ENCODE measurements at regions not wholly inside any gene's neighbourhood (a gene's known extent, or its start where the extent isn't known, plus 50 kb on each side); places are given as distances from the start of the nearest gene placed in this dataset.

DNA sequence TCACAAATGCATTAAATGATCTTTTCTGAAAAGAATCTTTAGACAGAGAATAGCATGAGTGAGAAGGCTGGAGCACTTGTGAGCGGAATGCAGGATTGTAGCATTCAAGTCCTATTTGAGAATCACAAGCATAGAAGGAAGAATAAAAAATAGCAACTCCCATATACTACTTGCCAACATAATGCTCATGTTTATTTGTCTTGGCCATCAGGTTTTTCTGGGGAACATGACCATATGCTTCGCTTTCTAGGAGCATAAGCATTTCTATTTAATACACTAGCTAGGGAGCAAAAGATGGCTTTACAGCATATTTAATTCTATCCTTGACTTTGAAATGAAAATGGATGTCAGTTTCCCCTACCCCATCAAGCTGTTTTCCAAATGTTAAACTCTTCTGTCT, 170.3 kb upstream of the MITF start:
- no peak for DNase-seq

DNA sequence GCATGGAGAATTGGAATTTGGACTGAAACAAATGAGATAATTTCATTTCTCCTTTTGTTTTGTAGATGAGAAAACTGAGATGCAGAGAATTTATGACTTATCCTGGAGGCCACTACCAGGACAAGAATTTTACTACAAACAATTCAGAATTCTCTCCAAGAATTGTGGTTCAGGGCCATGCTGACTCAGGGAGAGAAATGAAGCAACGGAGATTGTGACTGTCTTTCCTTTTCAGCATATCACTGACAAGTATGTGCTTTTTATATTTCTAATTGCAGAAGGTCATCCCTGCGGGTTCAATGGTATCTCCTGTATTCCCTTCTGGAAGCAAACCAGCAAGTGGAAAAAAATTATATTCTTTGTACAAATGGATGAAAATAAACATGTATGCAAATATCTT, 170.8 kb upstream of the MITF start:
- no peak for DNase-seq

DNA sequence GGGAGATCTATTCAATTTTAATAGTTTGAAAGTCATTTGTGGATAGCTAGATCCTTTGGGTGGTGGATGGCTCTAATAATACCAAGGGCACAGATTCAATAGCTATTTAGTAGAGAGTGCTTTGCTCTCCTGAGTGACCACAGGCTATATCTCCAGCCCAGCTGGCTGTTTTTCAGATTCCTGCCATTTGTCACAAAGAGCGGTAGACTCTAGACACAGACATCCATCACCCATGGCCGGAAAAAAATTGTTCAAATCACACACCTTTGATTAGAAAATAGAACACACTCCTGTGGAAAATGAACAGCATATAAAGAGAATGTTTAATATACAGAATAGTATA, 171.6 kb upstream of the MITF start:
- no peak for DNase-seq

DNA sequence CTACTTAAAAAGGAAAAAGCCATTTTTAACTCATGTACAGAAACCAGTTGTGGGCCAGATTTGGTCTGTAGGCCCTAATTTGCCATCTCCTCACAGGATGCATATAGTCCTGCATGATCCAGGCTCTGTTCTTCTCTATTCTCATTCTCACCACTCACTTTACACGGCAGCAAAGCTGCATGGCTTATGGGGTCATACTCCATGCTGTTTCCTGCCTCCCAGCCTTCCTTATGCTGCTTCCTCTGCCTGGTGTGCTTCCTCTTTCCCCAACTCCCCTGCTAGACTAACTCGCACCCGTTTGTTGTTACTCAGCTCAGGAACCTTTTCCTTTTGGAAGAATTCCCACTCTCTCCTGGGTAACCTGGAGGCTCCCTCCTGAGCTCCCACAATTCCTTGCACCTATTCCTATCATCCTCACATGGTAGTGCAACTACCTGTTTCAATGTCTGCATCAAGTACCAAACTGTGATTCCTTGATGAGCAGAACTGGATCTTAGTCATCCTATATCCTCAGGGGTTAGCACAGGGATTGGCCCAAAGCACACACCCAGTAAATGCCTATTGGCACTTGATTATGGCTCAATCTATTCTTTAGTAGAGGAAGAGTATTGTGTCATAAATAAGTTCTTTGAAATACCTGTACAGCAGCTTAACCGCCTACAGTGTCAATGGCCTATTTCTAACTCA, 172.1 kb upstream of the MITF start:
- no peak for DNase-seq

DNA sequence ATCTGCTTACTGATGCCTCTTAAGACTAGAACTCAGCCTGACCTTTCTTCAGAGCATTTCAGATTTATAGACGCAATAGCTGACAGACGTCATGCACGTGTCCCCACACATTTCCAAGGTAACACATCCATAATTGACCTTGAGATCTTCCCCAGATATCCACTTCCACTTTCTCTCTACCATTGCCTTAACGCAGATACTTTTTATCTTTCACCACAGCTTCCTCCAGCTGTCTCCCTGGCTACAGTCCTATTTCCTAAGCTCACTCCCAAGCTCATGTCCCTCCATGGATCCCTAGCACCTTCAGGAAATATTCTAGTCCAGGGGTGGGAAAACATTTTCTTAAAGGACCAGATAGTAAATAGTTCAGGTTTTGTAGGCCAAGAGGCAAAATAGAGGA, 173.0 kb upstream of the MITF start:
- DNase-seq, result no peak

DNA sequence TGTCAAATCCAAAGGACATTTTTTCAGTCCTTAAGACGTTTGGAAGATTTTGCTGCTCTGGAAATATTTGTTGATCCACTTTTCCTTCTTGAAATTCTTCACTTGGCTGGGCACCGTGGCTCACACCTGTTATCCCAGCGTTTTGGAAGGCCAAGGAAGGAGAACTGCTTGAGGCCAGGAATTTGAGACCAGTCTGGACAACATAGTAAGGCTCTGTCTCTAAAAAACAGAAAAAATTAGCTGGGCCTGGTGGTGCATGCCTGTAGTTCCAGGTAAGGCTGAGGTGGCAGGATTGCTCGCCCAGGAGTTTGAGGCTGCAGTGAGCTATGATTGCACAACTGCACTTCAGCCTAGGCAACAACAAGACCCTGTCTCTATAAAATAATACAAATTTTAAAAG, 173.9 kb upstream of the MITF start:
- DNase-seq, result no peak

DNA sequence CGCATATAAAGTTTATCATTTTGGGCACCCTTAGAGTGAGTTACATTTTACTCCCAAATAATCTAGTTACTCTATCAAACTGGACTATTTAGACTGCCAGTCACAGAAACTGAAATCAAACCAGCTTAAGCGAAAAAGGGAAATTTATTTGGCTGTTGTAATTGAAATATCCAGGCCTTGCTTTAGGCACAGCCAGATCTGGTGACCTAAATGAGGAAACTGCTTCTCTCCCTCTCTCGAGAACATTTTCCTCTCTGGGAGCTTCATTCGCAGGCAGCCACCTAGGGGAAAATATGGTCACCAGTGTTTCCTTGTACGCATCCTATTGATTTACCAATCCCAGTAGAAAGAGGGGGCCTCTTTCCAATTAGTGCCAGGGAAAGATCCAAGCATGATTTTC, 175.3 kb upstream of the MITF start:
- DNase-seq, result no peak

DNA sequence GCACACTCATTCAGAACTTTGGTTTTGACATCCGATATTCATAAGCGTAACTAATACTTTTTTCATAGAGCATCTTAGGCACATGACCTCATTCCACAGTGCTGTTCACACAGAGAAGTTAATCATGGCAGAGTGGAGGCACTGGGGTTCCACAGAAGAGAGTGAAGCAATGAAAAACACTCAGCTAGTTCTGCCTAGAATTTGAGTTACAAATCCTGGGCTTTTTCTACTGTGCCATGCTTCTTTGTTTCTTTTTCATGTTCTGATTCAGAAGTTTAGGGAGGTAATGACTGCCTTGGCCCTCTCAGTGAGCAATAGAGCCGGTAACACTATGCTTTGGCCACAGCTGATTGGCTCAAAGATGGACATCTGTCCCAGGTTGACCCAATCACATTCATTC, 176.1 kb upstream of the MITF start:
- no peak for DNase-seq

DNA sequence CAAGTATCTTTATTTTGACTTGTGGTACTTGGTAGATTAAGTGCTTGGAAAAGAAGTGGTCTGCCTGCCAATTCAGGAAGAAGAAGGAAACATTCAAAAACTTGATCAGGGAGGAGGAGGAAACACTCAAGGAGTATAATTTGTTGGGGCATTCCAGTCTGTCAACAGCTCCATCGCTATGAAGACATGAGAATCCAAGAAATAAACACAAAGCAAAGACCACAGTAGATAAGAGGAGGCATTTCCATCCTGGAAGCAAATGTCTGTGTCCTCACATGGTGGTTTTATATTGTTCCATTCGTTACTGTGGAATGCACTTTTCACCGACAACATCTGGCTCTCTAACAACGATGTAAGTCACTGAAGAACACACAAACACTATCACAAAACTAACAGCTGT, 176.1 kb upstream of the FRMD4B start:
- no peak for DNase-seq

DNA sequence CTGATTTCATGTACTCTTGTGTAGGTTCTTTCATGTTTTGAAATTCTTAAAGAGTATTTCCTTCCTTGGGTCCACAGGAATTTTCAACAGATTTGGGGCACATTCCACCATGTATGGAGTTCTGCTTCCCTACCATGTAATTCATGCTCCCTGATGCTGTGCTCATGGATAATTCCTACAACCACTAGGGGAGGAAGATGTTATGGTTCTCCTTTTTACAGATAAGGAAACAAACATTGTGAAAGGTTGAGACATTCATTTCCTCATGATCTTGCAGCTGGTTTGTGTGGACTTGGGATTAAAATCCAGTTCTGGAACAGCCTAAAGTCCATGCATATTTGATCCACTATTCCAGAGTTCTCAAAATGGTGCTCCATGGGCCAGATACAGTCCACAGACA, 174.9 kb upstream of the FRMD4B start:
- DNase-seq, result no peak

DNA sequence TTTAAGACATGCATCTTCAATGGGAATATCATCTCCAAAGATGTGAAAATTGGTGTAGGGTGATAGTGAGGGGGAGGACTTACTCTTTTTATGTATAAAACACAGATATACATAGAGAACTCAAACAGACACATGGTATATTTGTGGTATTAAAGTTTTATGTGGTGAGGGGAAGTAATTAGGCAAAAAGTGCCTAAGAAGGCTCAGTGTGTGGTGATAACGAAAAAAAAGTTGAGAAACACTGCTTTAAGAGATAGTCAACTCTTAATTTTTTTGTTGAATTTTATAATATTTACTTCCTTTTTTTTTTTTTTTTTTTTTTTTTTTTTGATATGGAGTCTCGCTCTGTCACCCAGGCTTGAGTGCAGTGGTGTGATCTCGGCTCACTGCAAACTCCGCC, 174.2 kb upstream of the FRMD4B start:
- no peak for DNase-seq

DNA sequence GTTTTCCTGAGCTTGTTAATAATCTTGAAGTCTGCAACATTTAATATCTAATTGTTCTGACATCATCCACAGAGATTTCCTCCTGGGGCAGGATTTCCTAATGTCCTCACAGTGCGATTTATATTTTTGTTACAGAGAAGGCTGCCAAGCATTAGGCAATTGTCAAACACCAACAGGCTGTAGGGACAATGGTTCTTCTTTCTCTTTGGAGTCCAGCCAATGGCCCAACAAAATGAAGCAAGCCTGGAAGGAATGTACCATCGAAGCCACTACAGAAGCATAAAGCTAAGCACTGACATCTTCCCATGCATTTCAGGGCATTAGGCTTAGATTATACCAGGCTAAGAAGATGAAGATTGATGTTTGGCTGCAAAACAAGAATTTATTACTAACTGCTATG, 173.0 kb upstream of the FRMD4B start:
- peak in 6 of 51 donors; percentile 5 to 51 (median 15) for DNase-seq

DNA sequence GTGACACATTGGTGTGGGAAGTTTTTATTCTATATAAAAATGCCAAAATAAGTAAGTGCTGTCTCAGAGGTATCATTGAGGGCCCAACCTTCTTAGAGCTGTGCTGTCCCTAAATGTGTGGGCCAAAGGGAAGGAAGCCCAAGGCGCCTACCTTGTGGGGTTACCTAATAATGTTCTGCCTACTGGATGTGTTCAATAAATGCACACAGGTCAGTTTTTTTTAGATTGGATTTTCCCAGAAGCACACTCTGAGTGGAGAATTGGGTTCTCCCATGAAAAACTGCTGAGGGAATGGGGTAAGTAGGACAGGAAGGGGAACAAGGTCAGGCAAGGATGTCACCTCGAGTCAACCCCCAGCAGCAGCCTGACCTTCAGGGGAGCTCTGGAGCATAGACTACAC, 168.7 kb upstream of the FRMD4B start:
- no peak for DNase-seq

DNA sequence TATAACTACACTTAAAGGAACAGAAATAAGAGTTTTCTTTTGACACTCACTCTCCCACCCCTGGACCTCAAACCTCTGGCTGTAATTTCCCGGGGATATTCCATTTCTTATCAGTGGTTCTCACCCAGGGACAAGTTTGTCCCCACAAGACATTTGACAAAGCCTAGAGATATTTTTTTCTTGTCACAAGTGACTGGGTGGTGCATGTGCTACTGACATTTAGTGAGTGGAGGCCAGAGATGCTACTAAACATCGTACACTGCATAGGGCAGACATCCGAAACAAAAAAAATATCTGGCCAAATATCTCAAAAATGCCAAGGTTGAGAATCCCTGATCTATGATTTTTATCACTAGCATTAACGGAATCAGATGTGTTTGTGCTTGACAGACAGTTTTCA, 168.0 kb upstream of the FRMD4B start:
- no peak for DNase-seq

DNA sequence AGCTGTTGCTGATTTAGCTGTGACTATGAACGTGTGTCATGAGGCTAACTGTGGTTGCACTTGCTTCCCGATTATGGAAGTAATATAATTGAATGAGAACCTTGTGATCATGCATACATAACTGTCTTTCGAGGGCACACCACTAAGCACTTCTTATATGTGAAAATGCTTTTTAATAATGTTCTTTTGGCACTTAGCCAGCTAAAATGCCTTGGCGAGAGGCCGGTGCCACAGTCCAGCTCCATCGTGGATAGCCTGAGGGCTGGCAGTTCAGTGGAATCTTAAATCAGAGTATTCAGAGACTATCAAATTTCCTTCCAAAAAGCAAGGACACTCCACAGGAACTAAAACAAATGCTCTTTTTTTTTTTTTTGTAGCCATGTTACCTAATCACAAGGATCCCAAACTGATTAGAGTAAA, 161.6 kb upstream of the FRMD4B start:
- no peak for DNase-seq

DNA sequence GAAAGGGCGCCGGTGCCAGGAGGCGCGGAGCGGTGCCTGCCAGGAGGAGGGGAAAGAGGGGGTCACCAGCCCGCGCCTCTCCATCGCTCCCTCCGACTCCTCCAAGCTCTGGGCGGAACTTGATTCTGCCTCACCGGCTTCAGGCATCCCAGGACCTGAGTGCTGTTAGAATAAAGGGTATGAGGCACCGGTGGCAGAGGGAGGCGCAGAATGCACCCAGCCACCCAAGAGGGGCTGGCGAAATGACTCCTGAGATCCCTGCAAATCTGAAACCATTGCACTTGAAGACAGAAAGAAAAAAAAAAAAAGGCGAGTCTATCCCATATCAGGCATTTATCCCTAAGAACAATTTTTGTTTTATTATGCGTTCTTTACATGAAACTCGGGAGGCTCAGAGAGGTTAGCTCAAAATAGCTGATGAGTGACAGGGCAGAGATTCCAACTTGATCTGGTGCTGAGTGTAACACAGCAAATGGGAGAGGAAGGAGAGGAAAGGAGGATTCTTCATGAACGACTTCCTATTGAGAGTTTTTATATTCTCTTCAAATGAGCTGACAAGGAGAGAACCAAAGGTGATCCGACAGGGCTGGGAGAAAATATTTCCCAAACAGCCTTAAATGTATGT, 157.0 kb upstream of the FRMD4B start:
- DNase-seq, result peak in 2 of 51 donors; percentile 37 to 52

DNA sequence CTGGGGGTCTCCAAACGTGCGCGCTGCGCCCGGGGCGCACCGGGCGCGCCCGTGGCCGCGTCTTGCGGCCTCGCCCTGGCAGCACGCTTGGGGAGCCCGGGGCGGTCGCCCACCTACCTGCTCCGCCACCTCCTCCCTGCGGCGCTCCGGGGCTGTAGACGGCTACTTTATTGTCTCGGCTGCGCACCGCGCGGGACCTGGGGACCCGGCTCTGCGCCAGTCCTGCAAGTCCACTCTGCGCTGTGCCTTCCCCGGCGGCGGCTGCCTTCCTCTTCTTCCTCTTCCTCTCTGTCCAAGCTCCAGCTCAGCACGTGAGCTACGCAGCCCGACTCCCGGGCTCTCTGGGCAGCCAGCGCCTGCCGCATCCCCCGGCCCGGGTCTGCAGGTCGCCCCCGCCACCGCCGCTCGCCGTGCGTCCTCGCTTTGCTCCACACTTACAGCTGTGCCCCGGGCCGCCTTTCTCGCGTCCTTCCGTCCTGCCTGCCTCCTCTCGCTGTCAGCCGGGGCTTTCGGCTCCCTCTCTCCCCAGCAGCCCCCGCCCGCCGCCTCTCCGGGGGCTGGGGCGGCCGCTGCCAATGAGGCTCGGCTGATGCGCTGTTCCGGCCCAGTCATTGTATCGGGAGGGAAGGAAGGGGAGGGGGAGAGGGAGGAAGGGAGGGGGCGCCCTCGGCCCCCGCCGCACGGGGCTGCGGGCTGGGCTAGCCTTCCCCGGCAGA, 156.4 kb upstream of the FRMD4B start:
- peak in 44 of 51 donors; percentile 10 to 89 (median 68) for DNase-seq

DNA sequence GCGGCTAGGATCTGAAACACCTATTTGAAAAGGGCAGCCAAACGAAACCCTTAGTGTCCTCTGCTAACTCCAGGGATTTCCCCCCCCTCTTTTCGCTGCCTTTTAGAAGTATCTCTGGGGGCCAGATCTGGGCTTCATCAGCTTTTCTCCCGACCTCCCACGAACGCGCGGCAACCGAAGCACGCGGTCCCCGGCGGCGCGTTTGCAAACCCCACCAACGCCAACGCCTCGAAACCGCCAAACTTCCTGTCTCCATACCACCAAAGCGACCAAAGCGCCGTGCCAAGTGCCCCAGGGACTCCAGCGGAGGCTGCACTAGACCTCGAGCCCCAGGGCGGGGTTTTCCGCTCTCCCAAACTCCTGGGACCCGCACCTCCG, 155.8 kb upstream of the FRMD4B start:
- peak in 9 of 51 donors; percentile 8 to 61 (median 22) for DNase-seq

DNA sequence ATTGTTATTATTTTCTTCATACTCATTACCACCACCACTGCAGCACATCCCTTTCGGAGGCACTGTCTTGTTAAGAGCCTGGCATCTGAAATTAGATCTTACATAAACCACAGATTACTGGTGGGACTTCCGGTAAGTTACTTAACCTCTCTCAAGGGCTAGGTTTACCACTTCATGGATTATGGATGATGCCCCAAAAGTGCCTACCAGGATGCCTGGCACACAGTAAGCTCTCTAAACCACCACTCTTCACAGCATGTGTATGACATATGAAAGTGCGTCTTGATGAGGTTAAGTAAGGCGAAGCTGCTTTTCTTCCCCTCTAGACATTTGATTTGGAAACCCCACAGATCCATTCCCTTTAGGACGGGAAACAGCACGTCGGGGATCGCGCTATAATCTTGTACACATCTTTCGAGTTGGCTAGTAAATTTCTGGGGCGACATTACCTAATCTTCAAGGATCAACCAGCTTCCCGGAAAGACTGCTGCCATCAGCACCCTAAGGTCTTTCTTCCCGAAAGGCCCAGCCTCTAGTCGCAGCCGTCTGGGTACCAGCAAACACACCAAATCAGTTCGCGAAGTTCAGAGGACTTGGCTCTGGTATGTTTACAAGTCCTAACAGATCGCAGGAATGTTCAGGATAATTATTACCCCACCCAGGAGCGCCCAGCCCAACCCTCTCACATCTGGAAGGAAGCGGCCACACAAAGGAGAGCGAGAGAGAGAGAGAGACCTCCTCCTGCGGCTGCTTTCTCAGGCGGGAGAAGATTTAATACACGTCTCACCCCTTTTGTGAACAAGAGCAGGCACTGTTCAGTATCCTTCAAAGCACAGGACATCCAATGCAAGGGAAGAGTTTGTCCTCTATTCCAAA, 155.1 kb upstream of the FRMD4B start:
- DNase-seq, result peak in 3 of 51 donors; percentile 7 to 59 (median 15)

DNA sequence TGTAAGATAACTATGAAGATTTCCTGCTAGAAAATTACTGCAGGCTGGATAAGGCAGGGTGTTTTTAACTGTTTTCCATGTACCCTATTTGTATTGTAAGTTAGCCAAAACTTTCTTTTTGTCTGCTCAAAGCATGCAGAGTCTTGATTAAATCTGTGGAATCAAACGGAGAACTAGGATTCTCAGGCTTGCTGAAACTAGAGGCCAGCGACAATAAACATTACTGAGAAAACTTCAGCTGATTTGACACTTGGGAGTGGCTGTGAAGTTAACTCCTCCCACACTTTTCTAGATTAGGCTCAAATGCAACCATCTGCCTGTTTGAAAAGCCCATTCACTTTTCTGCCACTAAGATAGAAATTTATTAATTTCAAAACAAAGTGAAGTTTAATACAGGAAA, 153.2 kb upstream of the FRMD4B start:
- no peak for DNase-seq

DNA sequence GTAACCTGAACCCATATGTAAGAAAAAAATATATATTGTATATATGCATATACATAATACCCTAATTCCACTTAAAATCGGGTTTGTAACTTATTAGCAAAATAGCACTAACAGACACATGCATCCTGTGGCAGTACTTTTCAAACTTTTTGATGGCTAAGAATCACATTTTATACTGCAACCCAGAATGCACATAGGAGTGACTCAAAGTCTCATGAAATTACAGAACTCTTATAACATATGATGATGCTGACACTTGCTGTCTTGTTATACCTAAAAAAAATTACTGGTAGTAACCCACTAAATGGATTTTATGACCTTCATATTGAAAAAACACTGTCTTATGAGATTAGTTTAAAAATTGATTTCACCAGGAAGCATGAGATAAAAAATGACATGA, 152.4 kb upstream of the FRMD4B start:
- no peak for DNase-seq
